DOHH2 (cell line): ENCODE measurements at regions not wholly inside any gene's neighbourhood (a gene's known extent, or its start where the extent isn't known, plus 50 kb on each side); places are given as distances from the start of the nearest gene placed in this dataset.

Experiments
- H3F3A ChIP-seq: fragments of 200-600 bp; sonication (generic), shearing (Covaris generic); 2 replicates; pipeline ENCODE4 v1.6.0; 2016; ENCODE audit warnings: antibody characterized with exemption, mild to moderate bottlenecking; ENCODE audit not compliant: control insufficient read depth, insufficient read depth
- H3K27ac ChIP-seq: fragments of 200-600 bp; sonication (generic); 2 replicates; pipeline ENCODE4 v1.5.1; 2014; ENCODE audit warnings: low read depth, mild to moderate bottlenecking, low read length, moderate library complexity
- H3K27me3 ChIP-seq: fragments of 200-600 bp; sonication (generic); 2 replicates; pipeline ENCODE4 v1.6.1; 2014; ENCODE audit warnings: mild to moderate bottlenecking, low read length, mixed read lengths; ENCODE audit not compliant: control insufficient read depth
- H3K36me3 ChIP-seq: fragments of 200-600 bp; sonication (generic); 2 replicates; pipeline ENCODE4 v1.6.1; 2014; ENCODE audit warnings: mild to moderate bottlenecking, low read length, moderate library complexity, mixed read lengths; ENCODE audit not compliant: control insufficient read depth
- H3K4me1 ChIP-seq: fragments of 200-600 bp; sonication (generic); 2 replicates; pipeline ENCODE4 v1.6.1; 2014; ENCODE audit warnings: mild to moderate bottlenecking, low read length, mixed read lengths; ENCODE audit not compliant: control insufficient read depth
- H3K4me2 ChIP-seq: fragments of 200-600 bp; sonication (generic); 2 replicates; pipeline ENCODE4 v1.6.0; 2014; ENCODE audit warnings: mild to moderate bottlenecking, low read length, moderate library complexity
- H3K4me3 ChIP-seq: fragments of 200-600 bp; sonication (generic); 2 replicates; pipeline ENCODE4 v1.5.1; 2014; ENCODE audit warnings: mild to moderate bottlenecking, low read length, mixed read lengths
- H3K79me2 ChIP-seq: fragments of 200-600 bp; sonication (generic); 2 replicates; pipeline ENCODE4 v1.6.1; 2014; ENCODE audit warnings: mild to moderate bottlenecking, low read length, mixed read lengths; ENCODE audit not compliant: control insufficient read depth
- H3K9me2 ChIP-seq: fragments of 200-600 bp; sonication (generic); replicated peaks from 2 replicates; pipeline ENCODE4 v1.6.1; 2014; ENCODE audit warnings: mild to moderate bottlenecking, low read length, mixed read lengths; ENCODE audit not compliant: control insufficient read depth
- H3K9me3 ChIP-seq: fragments of 200-600 bp; sonication (generic); 2 replicates; pipeline ENCODE4 v1.6.1; 2014; ENCODE audit warnings: antibody characterized with exemption, low read length, mixed read lengths; ENCODE audit not compliant: control insufficient read depth, insufficient read depth
- H4K20me1 ChIP-seq: fragments of 200-600 bp; sonication (generic); 2 replicates; pipeline ENCODE4 v1.6.0; 2014; ENCODE audit warnings: low read depth, mild to moderate bottlenecking, antibody characterized with exemption, low read length, moderate library complexity; ENCODE audit not compliant: control insufficient read depth, insufficient read depth
- EZH2phosphoT487 ChIP-seq: fragments of 200-600 bp; sonication (generic); IDR thresholded peaks from 2 replicates; pipeline ENCODE4 v1.6.1; 2017; ENCODE audit warnings: borderline replicate concordance, mild to moderate bottlenecking, antibody characterized with exemption, low read length, moderate library complexity, mixed read lengths
- TF ChIP-seq, protein P1 (sequence below): fragments of 200-600 bp; sonication (generic); IDR thresholded peaks from one replicate; pipeline ENCODE4 v1.5.1; 2014; ENCODE audit warnings: antibody characterized with exemption, mild to moderate bottlenecking, low read depth, low read length; ENCODE audit not compliant: poor library complexity, severe bottlenecking

DNA sequence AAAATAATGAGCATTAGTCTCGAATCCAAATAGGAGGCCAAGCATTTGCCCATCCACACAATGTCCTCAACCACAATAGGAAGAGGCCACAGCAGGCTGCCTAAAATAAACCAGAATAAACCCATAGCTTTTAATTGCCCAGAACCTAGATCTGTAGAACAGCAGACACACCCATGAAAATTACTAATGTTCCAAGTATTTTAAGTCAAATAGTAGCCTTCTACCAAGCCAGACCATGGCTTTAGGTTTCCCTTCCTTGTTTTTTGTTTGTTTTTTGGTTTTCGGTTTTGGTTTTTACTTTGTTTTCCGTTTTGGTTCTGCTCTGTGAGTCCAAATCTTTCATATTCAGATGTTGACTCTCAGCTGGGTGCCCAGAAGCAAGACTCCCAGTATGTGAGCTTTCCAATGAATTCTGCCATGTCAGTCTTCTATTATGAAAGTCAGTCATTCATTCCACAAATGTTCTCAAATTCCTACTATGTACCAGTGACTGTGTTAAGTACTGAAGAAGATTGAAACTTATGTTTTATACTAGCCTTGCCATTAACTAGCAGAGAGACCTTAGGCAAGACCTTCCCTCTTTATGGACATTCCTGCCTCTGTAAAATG is 57.8 kb upstream of the BOC start:
- no peak for TF ChIP-seq EZH2phosphoT487
- TF ChIP-seq, protein P1, sequence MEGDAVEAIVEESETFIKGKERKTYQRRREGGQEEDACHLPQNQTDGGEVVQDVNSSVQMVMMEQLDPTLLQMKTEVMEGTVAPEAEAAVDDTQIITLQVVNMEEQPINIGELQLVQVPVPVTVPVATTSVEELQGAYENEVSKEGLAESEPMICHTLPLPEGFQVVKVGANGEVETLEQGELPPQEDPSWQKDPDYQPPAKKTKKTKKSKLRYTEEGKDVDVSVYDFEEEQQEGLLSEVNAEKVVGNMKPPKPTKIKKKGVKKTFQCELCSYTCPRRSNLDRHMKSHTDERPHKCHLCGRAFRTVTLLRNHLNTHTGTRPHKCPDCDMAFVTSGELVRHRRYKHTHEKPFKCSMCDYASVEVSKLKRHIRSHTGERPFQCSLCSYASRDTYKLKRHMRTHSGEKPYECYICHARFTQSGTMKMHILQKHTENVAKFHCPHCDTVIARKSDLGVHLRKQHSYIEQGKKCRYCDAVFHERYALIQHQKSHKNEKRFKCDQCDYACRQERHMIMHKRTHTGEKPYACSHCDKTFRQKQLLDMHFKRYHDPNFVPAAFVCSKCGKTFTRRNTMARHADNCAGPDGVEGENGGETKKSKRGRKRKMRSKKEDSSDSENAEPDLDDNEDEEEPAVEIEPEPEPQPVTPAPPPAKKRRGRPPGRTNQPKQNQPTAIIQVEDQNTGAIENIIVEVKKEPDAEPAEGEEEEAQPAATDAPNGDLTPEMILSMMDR: no peak
- no peaks in the 10 kb centered on the region for H3F3A ChIP-seq
- H3K4me3 ChIP-seq: no peak overlapping the region
- no peaks in the 10 kb centered on the region for H3K27me3 ChIP-seq
- no peaks in the 10 kb centered on the region for H3K4me1 ChIP-seq
- no peaks in the 10 kb centered on the region for H3K79me2 ChIP-seq
- H3K9me2 ChIP-seq: no peaks in the 10 kb centered on the region
- H3K36me3 ChIP-seq: no peaks in the 10 kb centered on the region
- H4K20me1 ChIP-seq: no peaks in the 10 kb centered on the region
- H3K4me2 ChIP-seq: no peak overlapping the region
- no peak overlapping the region for H3K27ac ChIP-seq
- H3K9me3 ChIP-seq: no peaks in the 10 kb centered on the region

DNA sequence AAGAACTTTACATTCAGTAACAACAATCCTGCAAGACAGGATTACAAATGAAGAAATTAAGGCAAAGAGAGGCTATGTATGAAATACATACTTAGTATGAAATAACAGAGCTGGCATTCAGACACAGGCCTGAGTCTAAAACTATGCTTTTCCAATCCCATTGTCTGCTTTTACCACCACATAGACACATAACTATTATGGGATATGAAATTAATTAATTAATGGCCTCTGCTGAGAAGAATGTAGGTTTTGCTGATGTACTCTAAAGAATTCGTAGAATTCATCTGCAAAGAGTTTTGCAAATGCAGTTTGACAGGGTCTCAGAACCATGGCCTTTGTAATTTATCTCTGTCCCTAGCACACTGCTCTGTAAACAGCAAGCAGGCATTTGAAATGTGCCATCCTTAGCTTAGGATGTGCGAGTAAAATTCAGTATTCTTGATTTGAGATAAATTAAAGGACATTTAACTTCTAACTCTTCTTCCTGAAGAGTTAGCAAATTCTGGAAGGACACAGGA is 54.5 kb upstream of the BOC start:
- H3K9me2 ChIP-seq: no peaks in the 10 kb centered on the region
- H4K20me1 ChIP-seq: no peaks in the 10 kb centered on the region
- no peaks in the 10 kb centered on the region for H3K4me1 ChIP-seq
- H3K27me3 ChIP-seq: no peaks in the 10 kb centered on the region
- no peaks in the 10 kb centered on the region for H3F3A ChIP-seq
- TF ChIP-seq, protein P1: no peak
- TF ChIP-seq EZH2phosphoT487: no peak
- no peak overlapping the region for H3K4me2 ChIP-seq
- H3K36me3 ChIP-seq: no peaks in the 10 kb centered on the region
- H3K27ac ChIP-seq: no peak overlapping the region
- no peak overlapping the region for H3K4me3 ChIP-seq
- H3K9me3 ChIP-seq: no peaks in the 10 kb centered on the region
- no peaks in the 10 kb centered on the region for H3K79me2 ChIP-seq

DNA sequence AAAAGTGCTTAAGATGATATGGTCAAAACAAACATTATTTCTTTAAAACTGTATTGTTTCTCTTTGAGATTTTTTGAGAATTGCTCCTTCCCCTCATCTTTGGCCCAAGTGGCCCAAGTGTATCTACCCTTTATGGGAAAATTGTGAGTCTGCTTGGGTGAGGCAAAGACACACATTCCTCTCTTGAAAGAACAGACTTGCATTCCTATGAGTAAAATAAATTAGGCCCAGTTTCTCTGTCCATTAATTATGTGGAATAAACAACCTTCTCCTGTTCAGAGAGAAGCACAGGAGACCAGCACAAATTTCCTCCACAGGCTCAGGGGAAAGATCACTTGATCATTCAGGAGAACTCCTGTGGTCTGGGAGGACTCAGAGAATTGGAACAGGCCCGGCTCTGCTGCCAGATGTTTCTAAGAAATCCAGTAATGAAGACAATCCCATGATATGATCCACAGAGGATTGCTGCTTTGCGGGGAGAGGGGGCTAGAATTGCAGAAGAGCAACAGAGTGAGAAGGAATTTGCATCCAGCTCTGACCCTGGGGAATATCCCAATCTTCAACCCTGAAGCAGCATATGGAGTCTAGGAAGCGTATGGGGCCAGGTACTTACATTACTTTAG is 53.8 kb upstream of the BOC start:
- Histone ChIP-seq H3K27me3 (no peaks in the 10 kb centered on the region), H3K4me2 (no peak overlapping the region), H3K9me3 (no peaks in the 10 kb centered on the region), H4K20me1 (no peaks in the 10 kb centered on the region), H3K36me3 (no peaks in the 10 kb centered on the region), H3F3A (no peaks in the 10 kb centered on the region), H3K4me3 (no peak overlapping the region), H3K79me2 (no peaks in the 10 kb centered on the region), H3K9me2 (no peaks in the 10 kb centered on the region), H3K4me1 (no peaks in the 10 kb centered on the region), H3K27ac (no peak overlapping the region)
- no peak for TF ChIP-seq EZH2phosphoT487
- TF ChIP-seq, protein P1: no peak
